GM23338 (cell line): ENCODE measurements at regions not wholly inside any gene's neighbourhood (a gene's known extent, or its start where the extent isn't known, plus 50 kb on each side); places are given as distances from the start of the nearest gene placed in this dataset.

ENCODE experiments used
- ATAC-seq: fragments of 200-7000 bp; cut with Tn5 transposase; 3 replicates; pipeline ENCODE4 v1.9.1; 2020
- DNase-seq: peaks from one replicate; pipeline ENCODE4 v3.0.0-alpha.2; 2015; ENCODE audit warnings: low spot score
- H2AFZ ChIP-seq: fragments of 200-600 bp; sonication (generic); 2 replicates; pipeline ENCODE4 v1.8.0; 2016; ENCODE audit warnings: antibody characterized with exemption, mild to moderate bottlenecking, moderate library complexity
- H3F3A ChIP-seq: fragments of 200-600 bp; sonication (generic); replicated peaks from 2 replicates; pipeline ENCODE4 v1.8.0; 2017; ENCODE audit warnings: antibody characterized with exemption, mixed run types, low read depth
- H3K27ac ChIP-seq: fragments of 200-600 bp; sonication (generic); 2 replicates; pipeline ENCODE4 v1.6.1; 2016; ENCODE audit warnings: low read depth
- H3K27me3 ChIP-seq: fragments of 200-600 bp; sonication (generic); 2 replicates; pipeline ENCODE4 v1.8.0; 2016; ENCODE audit warnings: mild to moderate bottlenecking, mixed run types, moderate library complexity; ENCODE audit not compliant: insufficient read depth
- H3K36me3 ChIP-seq: fragments of 200-600 bp; sonication (generic); 2 replicates; pipeline ENCODE4 v1.8.0; 2016; ENCODE audit warnings: mild to moderate bottlenecking; ENCODE audit not compliant: insufficient read depth
- H3K4me1 ChIP-seq: fragments of 200-600 bp; sonication (generic); 2 replicates; pipeline ENCODE4 v1.8.0; 2016; ENCODE audit warnings: mild to moderate bottlenecking, moderate library complexity; ENCODE audit not compliant: insufficient read depth
- H3K4me2 ChIP-seq: fragments of 200-600 bp; sonication (generic); 2 replicates; pipeline ENCODE4 v1.7.1; 2017; ENCODE audit warnings: mixed run types
- H3K4me3 ChIP-seq: fragments of 200-600 bp; sonication (generic); 2 replicates; pipeline ENCODE4 v1.6.1; 2016; ENCODE audit warnings: mixed run types
- H3K79me2 ChIP-seq: fragments of 200-600 bp; sonication (generic); replicated peaks from 2 replicates; pipeline ENCODE4 v1.8.0; 2017; ENCODE audit warnings: mild to moderate bottlenecking; ENCODE audit not compliant: insufficient read depth
- H3K9me2 ChIP-seq: fragments of 200-600 bp; sonication (generic); 2 replicates; pipeline ENCODE4 v1.8.0; 2017; ENCODE audit not compliant: insufficient read depth
- H4K20me1 ChIP-seq: fragments of 200-600 bp; sonication (generic); replicated peaks from 2 replicates; pipeline ENCODE4 v1.8.0; 2017; ENCODE audit warnings: mild to moderate bottlenecking; ENCODE audit not compliant: insufficient read depth
- H3K27ac Mint-ChIP-seq: 2 replicates; pipeline ENCODE4 v1.8.0; 2020; ENCODE audit warnings: inconsistent platforms, mild to moderate bottlenecking, moderate library complexity, mixed read lengths
- H3K27me3 Mint-ChIP-seq: 3 replicates; pipeline ENCODE4 v1.8.0; 2022; ENCODE audit warnings: low read depth, mild to moderate bottlenecking, moderate library complexity, mixed read lengths, inconsistent platforms; ENCODE audit not compliant: insufficient read depth, poor library complexity
- H3K36me3 Mint-ChIP-seq: 3 replicates; pipeline ENCODE4 v1.8.0; 2021; ENCODE audit warnings: low read depth, mild to moderate bottlenecking, inconsistent platforms, moderate library complexity, mixed read lengths
- H3K4me1 Mint-ChIP-seq: 3 replicates; pipeline ENCODE4 v1.8.0; 2020; ENCODE audit warnings: mild to moderate bottlenecking, inconsistent platforms, mixed read lengths
- H3K4me3 Mint-ChIP-seq: 3 replicates; pipeline ENCODE4 v1.8.0; 2021; ENCODE audit warnings: moderate library complexity, mild to moderate bottlenecking, inconsistent platforms, mixed read lengths
- H3K9me3 Mint-ChIP-seq: 3 replicates; pipeline ENCODE4 v1.8.0; 2020; ENCODE audit warnings: moderate library complexity, mild to moderate bottlenecking, inconsistent platforms, mixed read lengths
- CREB1 ChIP-seq: fragments of 250-450 bp; sonication (Bioruptor Pico); IDR thresholded peaks from 2 replicates; pipeline ENCODE4 v1.5.0; 2020; ENCODE audit warnings: low read depth, mild to moderate bottlenecking, moderate library complexity
- CTCF ChIP-seq, 2 experiments: fragments of 200-600 bp in 1 of 2; sonication (generic) in 1 of 2; conservative IDR thresholded peaks; 2 replicates each; pipeline versions ENCODE4 v1.5.1 to v1.6.1; 2016 to 2017; ENCODE audit warnings: antibody characterized with exemption in 2 of 2, low read depth in 2 of 2, mild to moderate bottlenecking in 2 of 2, moderate library complexity in 1 of 2
- EZH2phosphoT487 ChIP-seq: fragments of 200-600 bp; sonication (generic); IDR thresholded peaks from one replicate; pipeline ENCODE4 v1.8.1; 2018; ENCODE audit warnings: antibody characterized with exemption; ENCODE audit not compliant: unreplicated experiment
- JUNB ChIP-seq: IDR thresholded peaks from one replicate; pipeline ENCODE4 v1.6.1; 2016; ENCODE audit warnings: antibody characterized with exemption; ENCODE audit not compliant: unreplicated experiment
- POLR2AphosphoS5 ChIP-seq: IDR thresholded peaks from 2 replicates; pipeline ENCODE4 v1.6.1; 2016; ENCODE audit warnings: antibody characterized with exemption, low read depth
- STAT1 ChIP-seq: IDR thresholded peaks from one replicate; pipeline ENCODE4 v1.6.1; 2016; ENCODE audit warnings: antibody characterized with exemption; ENCODE audit not compliant: unreplicated experiment
- ZNF331 ChIP-seq: fragments of 250-450 bp; sonication (Bioruptor Pico); IDR thresholded peaks from 2 replicates; pipeline ENCODE4 v1.5.0; 2020; ENCODE audit warnings: low read depth, mild to moderate bottlenecking, moderate library complexity
- TF ChIP-seq, protein P1 (sequence below): IDR thresholded peaks from one replicate; pipeline ENCODE4 v1.6.1; 2018; ENCODE audit warnings: antibody characterized with exemption; ENCODE audit not compliant: unreplicated experiment

DNA sequence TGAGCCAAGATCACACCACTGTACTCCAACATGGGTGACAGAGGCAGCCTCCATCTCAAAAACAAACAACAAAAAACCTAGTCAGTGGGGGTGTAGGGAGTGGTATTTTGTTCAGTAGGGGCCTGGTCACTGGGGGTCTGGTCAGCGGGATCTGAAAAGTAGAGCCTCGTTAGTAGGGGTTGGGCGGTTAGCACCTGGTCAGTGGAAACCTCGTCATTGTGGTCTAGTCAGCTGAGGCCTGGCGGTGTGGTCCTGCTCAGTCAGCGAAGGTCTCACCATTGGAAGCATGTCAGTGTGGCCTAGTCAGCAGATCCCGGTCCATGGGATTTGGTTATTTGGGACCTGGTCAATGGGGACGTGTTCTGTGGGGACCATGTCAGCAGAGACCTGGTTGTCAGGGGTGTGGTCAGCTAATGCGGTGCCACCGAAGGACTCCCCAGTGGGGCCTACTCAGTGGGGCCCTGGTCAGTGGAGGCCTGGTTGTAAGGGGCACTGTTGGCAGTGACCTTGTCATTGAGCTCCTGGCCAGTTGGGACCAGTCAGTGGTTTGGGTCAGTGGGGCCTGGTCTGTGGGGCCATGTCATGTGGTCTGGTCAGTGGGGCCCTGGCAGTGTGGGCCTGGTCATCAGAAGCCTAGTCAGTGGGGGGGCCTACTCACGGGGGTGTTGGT is 63.0 kb upstream of the TPM4 start (continued):
- TF ChIP-seq JUNB (no peak), EZH2phosphoT487 (no peak), STAT1 (no peak)
- TF ChIP-seq, protein P1, sequence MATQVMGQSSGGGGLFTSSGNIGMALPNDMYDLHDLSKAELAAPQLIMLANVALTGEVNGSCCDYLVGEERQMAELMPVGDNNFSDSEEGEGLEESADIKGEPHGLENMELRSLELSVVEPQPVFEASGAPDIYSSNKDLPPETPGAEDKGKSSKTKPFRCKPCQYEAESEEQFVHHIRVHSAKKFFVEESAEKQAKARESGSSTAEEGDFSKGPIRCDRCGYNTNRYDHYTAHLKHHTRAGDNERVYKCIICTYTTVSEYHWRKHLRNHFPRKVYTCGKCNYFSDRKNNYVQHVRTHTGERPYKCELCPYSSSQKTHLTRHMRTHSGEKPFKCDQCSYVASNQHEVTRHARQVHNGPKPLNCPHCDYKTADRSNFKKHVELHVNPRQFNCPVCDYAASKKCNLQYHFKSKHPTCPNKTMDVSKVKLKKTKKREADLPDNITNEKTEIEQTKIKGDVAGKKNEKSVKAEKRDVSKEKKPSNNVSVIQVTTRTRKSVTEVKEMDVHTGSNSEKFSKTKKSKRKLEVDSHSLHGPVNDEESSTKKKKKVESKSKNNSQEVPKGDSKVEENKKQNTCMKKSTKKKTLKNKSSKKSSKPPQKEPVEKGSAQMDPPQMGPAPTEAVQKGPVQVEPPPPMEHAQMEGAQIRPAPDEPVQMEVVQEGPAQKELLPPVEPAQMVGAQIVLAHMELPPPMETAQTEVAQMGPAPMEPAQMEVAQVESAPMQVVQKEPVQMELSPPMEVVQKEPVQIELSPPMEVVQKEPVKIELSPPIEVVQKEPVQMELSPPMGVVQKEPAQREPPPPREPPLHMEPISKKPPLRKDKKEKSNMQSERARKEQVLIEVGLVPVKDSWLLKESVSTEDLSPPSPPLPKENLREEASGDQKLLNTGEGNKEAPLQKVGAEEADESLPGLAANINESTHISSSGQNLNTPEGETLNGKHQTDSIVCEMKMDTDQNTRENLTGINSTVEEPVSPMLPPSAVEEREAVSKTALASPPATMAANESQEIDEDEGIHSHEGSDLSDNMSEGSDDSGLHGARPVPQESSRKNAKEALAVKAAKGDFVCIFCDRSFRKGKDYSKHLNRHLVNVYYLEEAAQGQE: no peak

DNA sequence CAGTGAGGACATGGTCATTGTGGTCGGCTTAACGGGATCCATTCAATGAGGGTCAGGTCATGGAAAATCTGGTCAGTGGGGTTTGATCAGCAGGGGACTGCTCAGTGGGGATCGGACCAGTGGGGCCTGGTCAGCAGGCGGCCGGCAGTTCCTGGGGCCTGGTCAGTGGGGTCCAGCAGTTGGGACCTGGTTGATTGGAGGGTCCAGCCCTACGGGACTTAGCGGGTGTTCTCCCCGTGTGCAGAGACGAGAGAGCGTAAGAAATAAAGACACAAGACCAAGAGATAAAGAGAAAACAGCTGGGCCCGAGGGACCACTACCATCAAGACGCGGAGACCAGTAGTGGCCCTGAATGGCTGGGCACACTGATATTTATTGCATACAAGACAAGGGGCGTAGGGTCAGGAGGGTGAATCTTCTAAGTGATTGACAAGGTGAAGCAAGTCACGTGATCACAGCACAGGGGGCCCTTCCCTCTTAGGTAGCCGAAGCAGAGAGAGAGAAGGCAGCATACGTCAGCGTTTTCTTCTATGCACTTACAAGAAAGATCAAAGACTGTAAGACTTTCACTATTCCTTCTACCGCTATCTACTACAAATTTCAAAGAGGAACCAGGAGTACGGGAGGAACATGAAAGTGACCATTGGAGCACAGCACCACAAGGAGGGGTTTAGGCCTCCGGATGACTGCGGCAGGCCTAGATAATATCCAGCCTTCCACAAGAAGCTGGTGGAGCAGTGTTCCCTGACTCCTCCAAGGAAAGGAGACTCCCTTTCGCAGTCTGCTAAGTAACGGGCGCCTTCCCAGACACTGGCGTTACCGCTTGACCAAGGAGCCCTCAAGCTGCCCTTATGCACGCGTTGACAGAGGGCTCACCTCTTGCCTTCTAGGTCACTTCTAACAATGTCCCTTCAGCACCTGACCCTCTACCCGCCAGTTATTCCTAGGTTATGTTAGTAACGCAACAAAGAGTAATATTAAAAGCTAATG is 62.1 kb upstream of the TPM4 start:
- H3K4me3 ChIP-seq: no peak overlapping the region
- no peaks in the 10 kb centered on the region for H3K79me2 ChIP-seq
- no peaks in the 10 kb centered on the region for H3F3A ChIP-seq
- H3K4me2 ChIP-seq: no peak overlapping the region
- H3K27me3 Mint-ChIP-seq: peaks cover 16% of the 10 kb centered on the region
- no peaks in the 10 kb centered on the region for H3K9me2 ChIP-seq
- H3K27ac ChIP-seq: no peak overlapping the region
- no peak overlapping the region for H3K4me3 Mint-ChIP-seq
- H3K4me1 ChIP-seq: no peaks in the 10 kb centered on the region
- peaks cover 48% of the 10 kb centered on the region for H3K36me3 Mint-ChIP-seq
- H3K36me3 ChIP-seq: no peaks in the 10 kb centered on the region
- TF ChIP-seq POLR2AphosphoS5: no peak
- TF ChIP-seq, protein P1: no peak
- no peak for TF ChIP-seq CREB1 (CRISPR knock-in tag)
- no peak for TF ChIP-seq STAT1
- TF ChIP-seq CTCF (conservative IDR thresholded peaks at IDR 0.05; ENCODE audit: low read depth in 2 of 2): no peak
- no peak for TF ChIP-seq ZNF331 (CRISPR knock-in tag)
- ATAC-seq (no peak), DNase-seq (no peak)
- no peaks in the 10 kb centered on the region for H3K4me1 Mint-ChIP-seq
- H3K9me3 Mint-ChIP-seq: peaks cover 93% of the 10 kb centered on the region
- no peaks in the 10 kb centered on the region for H3K27me3 ChIP-seq
- H4K20me1 ChIP-seq: no peaks in the 10 kb centered on the region
- H3K27ac Mint-ChIP-seq: no peak overlapping the region
- no peak overlapping the region for H2AFZ ChIP-seq
